Suprapubic skin (tissue), 4 donors: ENCODE measurements at regions not wholly inside any gene's neighbourhood (a gene's known extent, or its start where the extent isn't known, plus 50 kb on each side); places are given as distances from the start of the nearest gene placed in this dataset.

Experiments used
- DNase-seq, 2 donors: peaks; one replicate each; pipeline ENCODE4 v3.0.0-alpha.2; 2019; ENCODE audit warnings: low spot score in 2 of 2
- H3K27ac ChIP-seq: fragments of 200-600 bp; sonication (generic); one replicate; pipeline ENCODE4 v1.5.1; 2019
- H3K27me3 ChIP-seq: fragments of 200-600 bp; sonication (generic); one replicate; pipeline ENCODE4 v1.5.1; 2019
- H3K36me3 ChIP-seq: fragments of 200-600 bp; sonication (generic); one replicate; pipeline ENCODE4 v1.5.1; 2019
- H3K4me1 ChIP-seq: fragments of 200-600 bp; sonication (generic); one replicate; pipeline ENCODE4 v1.5.1; 2019
- H3K4me3 ChIP-seq: fragments of 200-600 bp; sonication (generic); one replicate; pipeline ENCODE4 v1.5.1; 2019; ENCODE audit warnings: mild to moderate bottlenecking
- H3K9me3 ChIP-seq: fragments of 200-600 bp; sonication (generic); one replicate; pipeline ENCODE4 v1.5.1; 2019
- CTCF ChIP-seq, 2 donors: fragments of 200-600 bp in 1 of 2; fragments of 450-650 bp in 1 of 2; sonication (generic) in 1 of 2; IDR thresholded peaks; one replicate each; pipeline ENCODE4 v1.5.1; 2016 to 2019; ENCODE audit warnings: antibody characterized with exemption in 2 of 2, mild to moderate bottlenecking in 1 of 2, moderate library complexity in 1 of 2
- EP300 ChIP-seq: sonication (generic); formaldehyde crosslinking; IDR thresholded peaks from one replicate; pipeline ENCODE4 v1.6.1; 2017; ENCODE audit warnings: antibody characterized with exemption
- POLR2A ChIP-seq, 2 donors: fragments of 450-650 bp; IDR thresholded peaks; one replicate each; pipeline ENCODE4 v1.6.1; 2017; ENCODE audit warnings: antibody characterized with exemption in 2 of 2, mild to moderate bottlenecking in 2 of 2, moderate library complexity in 2 of 2
- POLR2AphosphoS5 ChIP-seq, 3 donors: sonication (generic); formaldehyde crosslinking; IDR thresholded peaks; one replicate each; pipeline ENCODE4 v1.6.1; 2017; ENCODE audit warnings: antibody characterized with exemption in 3 of 3
- WGBS: methylation state at CpG from one replicate; pipeline ENCODE4 v1.1.5; 2018; 5-methylcytosine and 5-hydroxymethylcytosine counted together

DNA sequence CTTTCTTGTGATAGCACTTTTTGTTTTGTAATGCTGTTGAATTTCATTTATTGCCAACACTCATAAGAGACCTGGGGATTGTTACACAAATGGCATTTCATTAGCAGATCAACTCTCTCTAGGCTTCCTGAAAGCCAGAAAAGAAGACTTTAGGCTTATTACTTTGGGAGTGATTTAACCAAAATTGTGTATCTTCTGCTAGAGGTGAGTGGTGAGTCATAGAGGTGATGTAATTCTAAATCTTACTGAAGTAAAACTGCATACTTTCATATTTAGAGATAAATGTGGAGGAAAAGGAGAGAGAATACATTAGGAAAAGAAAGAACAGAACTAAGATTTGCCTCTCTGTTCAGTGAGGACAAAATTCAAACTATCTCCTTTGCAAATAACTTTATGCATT is 304.7 kb upstream of the RGS17 start:
- H3K27ac ChIP-seq = no peak overlapping the region
- no peak overlapping the region for H3K4me3 ChIP-seq
- DNase-seq = no peak
- H3K9me3 ChIP-seq = no peaks in the 10 kb centered on the region
- no peak for TF ChIP-seq POLR2A (IDR thresholded peaks at IDR 0.05)
- no peak for TF ChIP-seq CTCF (IDR thresholded peaks at IDR 0.05)
- no peak for TF ChIP-seq EP300
- TF ChIP-seq POLR2AphosphoS5 (IDR thresholded peaks at IDR 0.05) = no peak
- H3K36me3 ChIP-seq = no peaks in the 10 kb centered on the region
- no peaks in the 10 kb centered on the region for H3K4me1 ChIP-seq
- H3K27me3 ChIP-seq = no peaks in the 10 kb centered on the region

DNA sequence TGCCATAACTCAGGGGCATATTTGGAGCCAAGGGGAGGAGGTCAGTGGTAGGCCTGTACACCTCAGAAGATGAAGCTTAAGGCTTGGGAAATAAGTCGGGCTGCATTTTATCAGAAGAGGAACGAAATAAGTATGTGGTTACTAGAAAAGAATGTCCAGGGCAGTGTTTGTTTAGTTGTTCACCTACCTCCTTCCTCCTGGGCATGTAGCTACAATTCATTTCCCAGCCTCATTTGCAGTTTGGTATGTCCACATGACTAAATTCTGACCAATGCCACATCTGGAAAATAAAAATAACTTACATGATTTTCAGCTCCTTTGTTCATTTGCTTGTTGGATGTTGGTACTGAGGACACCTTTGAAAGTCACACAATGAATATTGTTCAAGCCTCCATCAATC is 294.5 kb upstream of the RGS17 start:
- no peaks in the 10 kb centered on the region for H3K9me3 ChIP-seq
- no peaks in the 10 kb centered on the region for H3K36me3 ChIP-seq
- H3K27me3 ChIP-seq = no peaks in the 10 kb centered on the region
- H3K27ac ChIP-seq = no peak overlapping the region
- H3K4me3 ChIP-seq = no peak overlapping the region
- DNase-seq = no peak
- 55% methylated on average over 2 of the region's 2 CpGs for WGBS
- TF ChIP-seq EP300 (no peak), POLR2AphosphoS5 (IDR thresholded peaks at IDR 0.05) (no peak), POLR2A (IDR thresholded peaks at IDR 0.05) (no peak), CTCF (IDR thresholded peaks at IDR 0.05) (no peak)
- no peaks in the 10 kb centered on the region for H3K4me1 ChIP-seq

- no peaks in the 10 kb centered on the region for H3K9me3 ChIP-seq
- H3K27ac ChIP-seq = no peak overlapping the region
- TF ChIP-seq CTCF (IDR thresholded peaks at IDR 0.05) (no peak), POLR2AphosphoS5 (IDR thresholded peaks at IDR 0.05) (no peak), POLR2A (IDR thresholded peaks at IDR 0.05) (no peak), EP300 (no peak)
- no peaks in the 10 kb centered on the region for H3K27me3 ChIP-seq
- H3K4me3 ChIP-seq = no peak overlapping the region
- no peak for DNase-seq
- no peaks in the 10 kb centered on the region for H3K36me3 ChIP-seq
- WGBS = 43% methylated on average over 5 of the region's 5 CpGs
- H3K4me1 ChIP-seq = no peaks in the 10 kb centered on the region
Observed at GRCh38 chr6:153424719-153425400, 293.8 kb upstream of the RGS17 start.

DNA sequence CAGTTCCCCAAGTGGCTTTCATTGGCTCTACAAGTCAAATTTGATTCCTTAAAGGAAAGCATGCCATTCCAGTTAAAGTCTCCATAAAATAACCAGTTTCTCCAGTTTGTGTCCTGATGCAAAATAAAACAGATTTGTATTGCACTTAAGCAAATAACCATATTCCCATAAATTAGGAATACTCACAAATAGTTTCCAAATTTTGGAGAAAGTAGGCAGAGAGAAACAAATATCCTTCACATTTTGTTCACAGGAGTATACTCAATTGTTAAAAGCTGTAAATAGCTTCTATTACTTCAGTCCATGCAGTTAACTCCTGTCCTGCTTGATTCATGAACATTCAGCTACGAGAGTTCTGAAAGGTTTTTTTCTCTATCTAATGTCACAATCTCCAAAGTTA is 281.4 kb upstream of the RGS17 start:
- Histone ChIP-seq H3K27me3 (no peaks in the 10 kb centered on the region), H3K9me3 (peaks cover 9% of the 10 kb centered on the region), H3K4me1 (no peaks in the 10 kb centered on the region), H3K4me3 (no peak overlapping the region), H3K36me3 (no peaks in the 10 kb centered on the region), H3K27ac (no peak overlapping the region)
- no peak for TF ChIP-seq POLR2AphosphoS5 (IDR thresholded peaks at IDR 0.05)
- WGBS = 71% methylated on average over 1 of the region's 1 CpG
- no peak for DNase-seq

DNA sequence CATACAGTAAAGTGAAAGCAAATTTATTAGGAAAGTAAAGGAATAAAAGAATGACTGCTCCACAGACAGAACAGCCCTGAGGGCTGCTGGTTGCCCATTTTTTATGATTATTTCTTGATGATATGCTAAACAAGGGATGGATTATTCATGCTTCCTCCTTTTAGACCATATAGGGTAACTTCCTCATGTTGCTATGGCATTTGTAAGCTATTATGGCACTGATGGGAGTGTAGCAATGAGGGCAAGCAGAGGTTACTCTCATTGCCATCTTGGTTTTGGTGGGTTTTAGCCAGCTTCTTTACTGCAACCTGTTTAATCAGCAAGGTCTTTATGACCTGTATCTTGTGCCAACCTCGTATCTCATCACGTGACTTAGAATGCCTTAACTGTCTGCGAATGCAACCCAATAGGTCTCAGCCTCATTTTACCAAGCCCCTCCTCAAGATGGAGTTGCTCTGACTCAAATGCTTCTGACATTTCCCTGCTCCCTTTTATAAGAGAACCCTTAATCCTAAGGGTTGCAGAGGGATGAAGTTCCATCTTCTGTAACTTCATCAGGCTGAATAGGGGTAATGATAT is 280.1 kb upstream of the RGS17 start:
- TF ChIP-seq EP300 (no peak), CTCF (IDR thresholded peaks at IDR 0.05) (no peak), POLR2AphosphoS5 (IDR thresholded peaks at IDR 0.05) (no peak), POLR2A (IDR thresholded peaks at IDR 0.05) (no peak)
- WGBS = 97% methylated on average over 3 of the region's 3 CpGs
- Histone ChIP-seq H3K27me3 (no peaks in the 10 kb centered on the region), H3K4me1 (no peaks in the 10 kb centered on the region), H3K36me3 (no peaks in the 10 kb centered on the region), H3K27ac (no peak overlapping the region), H3K9me3 (peaks cover 9% of the 10 kb centered on the region), H3K4me3 (no peak overlapping the region)
- no peak for DNase-seq
